GM12892 (cell line): ENCODE measurements at regions not wholly inside any gene's neighbourhood (a gene's known extent, or its start where the extent isn't known, plus 50 kb on each side); places are given as distances from the start of the nearest gene placed in this dataset.

Source experiments
- DNase-seq: peaks from one replicate; pipeline ENCODE4 v3.0.0; 2011; ENCODE audit not compliant: insufficient read length
- FAIRE-seq: peaks from 2 replicates; lab custom pipeline; 2011; peaks lifted over from hg19 to GRCh38; lab: Jason Lieb, UNC
- POLR2A ChIP-seq: IDR thresholded peaks from 2 replicates; pipeline ENCODE4 v1.6.1; 2011; ENCODE audit warnings: low read depth, low read length, control low read depth
- POLR2AphosphoS5 ChIP-seq: IDR thresholded peaks from 2 replicates; pipeline ENCODE4 v1.6.1; 2011; ENCODE audit warnings: low read depth, low read length, control low read depth
- TAF1 ChIP-seq: IDR thresholded peaks from 2 replicates; pipeline ENCODE4 v1.6.1; 2011; ENCODE audit warnings: low read depth, mild to moderate bottlenecking, control low read depth, low read length, borderline replicate concordance

DNA sequence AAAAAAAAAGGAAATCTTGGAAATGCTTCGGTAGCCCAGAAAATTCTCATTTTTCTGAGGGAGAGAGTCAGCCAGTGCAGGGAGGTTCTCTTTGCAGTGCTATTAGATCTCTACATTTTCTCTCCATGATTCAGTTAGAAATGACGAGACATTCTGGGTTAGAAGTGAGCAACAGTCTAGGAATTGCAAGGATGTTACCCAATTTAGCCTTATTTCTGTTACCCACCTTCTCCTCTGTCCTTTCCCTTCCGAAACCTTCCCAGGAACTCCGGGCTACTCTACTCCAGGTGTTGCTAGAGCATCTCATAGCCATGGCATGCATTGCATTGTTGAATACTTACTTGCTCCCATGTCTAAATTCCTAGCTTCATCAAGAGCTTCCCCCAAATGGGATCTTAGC, 106.8 kb downstream of the EDEM1 start:
- FAIRE-seq: no peak
- TF ChIP-seq POLR2A: no peak
- no peak for TF ChIP-seq POLR2AphosphoS5
- no peak for TF ChIP-seq TAF1
- DNase-seq: no peak

DNA sequence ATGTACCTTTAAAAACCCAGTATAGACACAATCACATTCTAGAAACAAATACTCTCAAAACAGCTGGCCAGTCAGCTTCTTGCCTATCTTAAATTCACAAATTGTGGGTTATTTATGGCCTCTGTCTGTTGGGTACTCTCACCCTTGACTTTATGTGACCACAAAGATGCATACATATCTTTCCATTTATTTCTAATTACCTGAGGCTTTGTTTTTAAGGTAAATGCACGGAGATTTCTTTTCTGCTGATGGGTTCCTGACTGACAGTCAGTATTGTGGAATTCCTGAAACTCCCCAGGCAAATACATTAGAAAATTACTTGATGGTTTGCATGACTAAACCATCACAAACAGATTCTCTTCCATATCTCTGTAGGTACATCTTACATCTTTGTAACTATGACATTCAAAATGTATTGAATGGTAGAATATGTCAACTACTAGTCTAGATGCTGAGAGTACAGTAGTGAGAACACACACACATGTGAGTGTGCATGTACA, 107.7 kb downstream of the EDEM1 start:
- FAIRE-seq (no peak), DNase-seq (no peak)
- TF ChIP-seq TAF1: no peak
- no peak for TF ChIP-seq POLR2AphosphoS5
- no peak for TF ChIP-seq POLR2A

DNA sequence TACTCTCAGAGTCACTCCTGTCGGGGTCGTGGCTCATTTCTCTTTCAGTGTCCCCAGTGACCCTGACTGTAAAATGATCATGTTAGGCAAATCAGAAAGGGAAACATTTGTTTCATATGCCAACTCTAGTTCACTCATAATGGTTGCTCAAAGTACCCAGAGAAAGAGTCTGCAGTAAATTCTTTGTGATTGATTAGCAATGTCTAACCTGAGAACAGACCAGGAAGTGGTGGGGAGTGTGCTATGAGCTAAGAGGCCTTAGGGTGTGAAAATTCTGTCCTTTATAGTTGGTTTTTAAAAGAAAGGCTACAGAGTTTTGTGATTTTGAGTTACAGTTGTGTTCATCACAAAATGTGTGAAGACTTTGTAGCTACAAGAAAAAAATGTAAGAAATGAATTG, 108.9 kb downstream of the EDEM1 start:
- no peak for FAIRE-seq
- no peak for DNase-seq
- TF ChIP-seq TAF1 (no peak), POLR2AphosphoS5 (no peak), POLR2A (no peak)

DNA sequence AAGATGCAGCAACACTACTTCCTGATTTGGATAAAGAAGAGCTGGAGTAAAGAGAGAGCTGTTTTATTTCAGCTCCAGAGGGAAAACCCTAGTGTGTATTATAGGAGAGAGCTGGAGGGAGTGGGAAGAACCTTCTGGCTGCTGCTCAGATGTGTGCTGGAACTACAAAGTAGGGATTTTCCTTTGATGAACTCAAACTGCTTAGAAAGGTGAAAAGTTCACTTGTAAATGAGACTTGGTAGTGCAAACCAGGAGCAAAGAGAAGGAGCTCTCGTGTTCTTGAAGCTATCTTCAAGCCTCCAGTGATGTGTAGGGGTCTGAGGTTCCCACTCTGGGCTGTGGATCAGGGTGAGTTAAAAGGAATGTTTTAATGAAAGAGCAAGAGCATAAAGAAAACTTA, 110.4 kb downstream of the EDEM1 start:
- DNase-seq: no peak
- FAIRE-seq: peak; percentile 46
- no peak for TF ChIP-seq TAF1
- TF ChIP-seq POLR2AphosphoS5: no peak
- TF ChIP-seq POLR2A: no peak

DNA sequence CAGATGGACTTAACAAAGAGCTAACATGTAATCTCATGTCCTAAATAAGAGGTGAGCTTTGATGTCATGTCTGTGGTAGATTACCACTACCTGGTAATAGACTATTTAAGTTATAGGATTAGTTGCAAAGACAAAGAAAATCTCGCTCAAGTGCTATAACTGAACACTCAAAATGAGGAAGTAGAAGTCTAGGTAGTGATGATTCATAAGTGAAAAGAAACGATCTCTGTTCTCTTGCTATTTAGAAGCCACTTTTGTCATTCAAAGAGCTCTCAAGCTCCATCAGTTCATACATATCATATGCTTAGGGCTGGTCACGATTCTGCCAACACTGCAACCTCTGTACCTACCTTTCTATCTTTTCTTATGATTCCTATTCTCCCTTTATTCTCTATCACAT, 110.9 kb downstream of the EDEM1 start:
- DNase-seq (peak; percentile 8), FAIRE-seq (peak; percentile 85)
- TF ChIP-seq POLR2AphosphoS5 (no peak), TAF1 (no peak), POLR2A (no peak)

DNA sequence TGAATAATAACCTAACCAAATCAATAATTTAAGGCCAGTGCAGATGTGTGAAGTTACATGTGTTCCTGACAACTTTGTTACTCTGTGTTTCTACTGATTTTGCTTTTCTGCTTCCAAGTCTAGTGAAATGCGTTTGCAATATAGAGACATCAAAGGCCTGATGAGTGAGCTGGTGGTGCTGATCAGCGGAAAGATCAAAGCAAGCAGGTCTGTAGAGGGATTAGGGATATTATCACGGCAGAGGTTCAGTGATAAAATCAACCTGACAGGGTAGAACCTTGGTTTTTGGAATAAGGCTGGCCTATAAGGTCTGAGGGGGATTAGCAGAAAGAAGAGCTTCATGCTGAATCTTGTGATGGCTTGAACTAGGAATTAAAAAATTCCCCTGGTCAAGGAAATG, 111.7 kb downstream of the EDEM1 start:
- no peak for DNase-seq
- TF ChIP-seq TAF1 (no peak), POLR2AphosphoS5 (no peak)
- FAIRE-seq: no peak

DNA sequence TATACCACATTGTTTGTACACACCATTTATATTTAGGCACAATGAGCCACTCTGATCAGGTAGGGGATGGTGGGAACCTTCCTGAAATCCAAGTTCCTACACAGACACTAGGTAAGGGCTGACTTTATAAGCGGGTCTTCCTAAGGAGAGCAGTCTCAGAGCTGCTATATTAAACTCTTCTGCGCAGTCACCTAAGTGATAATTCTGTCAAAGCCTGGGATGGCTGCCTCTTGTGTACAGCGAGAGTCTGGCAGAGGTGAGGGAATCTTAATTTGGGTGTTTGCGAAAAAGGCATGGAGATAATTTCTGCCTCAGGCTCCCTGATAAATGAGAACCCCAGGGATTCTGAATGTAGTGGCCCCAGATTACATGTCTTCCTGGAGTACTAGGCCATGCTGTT, 113.1 kb downstream of the EDEM1 start:
- FAIRE-seq (no peak), DNase-seq (no peak)
- no peak for TF ChIP-seq POLR2A
- TF ChIP-seq POLR2AphosphoS5: no peak

DNA sequence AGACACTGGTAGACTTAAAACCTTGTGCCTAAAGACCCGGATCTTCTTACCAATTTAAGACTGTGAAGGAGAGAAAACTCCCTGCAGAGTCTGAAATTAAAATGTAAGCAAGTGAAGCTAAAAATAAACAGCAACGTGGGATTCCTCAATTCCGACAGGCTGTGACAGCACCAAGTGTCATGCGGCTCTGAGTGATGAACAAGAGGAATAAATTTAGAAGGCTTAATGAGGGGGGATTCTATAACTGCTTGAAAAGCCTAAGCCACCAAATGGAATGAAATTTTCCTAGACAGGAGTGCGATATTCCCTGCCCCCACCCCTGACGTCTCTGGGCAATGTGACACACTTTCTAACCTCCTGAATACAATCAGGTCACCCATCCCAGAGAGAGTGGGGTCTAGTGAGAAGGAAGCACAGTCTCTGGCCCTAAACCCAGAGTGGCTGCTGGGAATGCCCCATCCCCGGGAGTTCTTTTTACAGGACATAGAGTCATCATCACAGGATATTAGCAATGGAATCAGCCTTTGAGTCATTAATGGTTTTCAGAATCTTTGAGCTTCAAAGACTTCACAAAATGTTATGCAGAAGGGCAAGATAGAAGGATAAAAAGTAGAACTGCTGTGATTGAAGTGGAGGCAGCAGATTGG, 114.3 kb downstream of the EDEM1 start:
- DNase-seq (no peak), FAIRE-seq (no peak)
- TF ChIP-seq TAF1 (no peak), POLR2A (no peak), POLR2AphosphoS5 (no peak)

DNA sequence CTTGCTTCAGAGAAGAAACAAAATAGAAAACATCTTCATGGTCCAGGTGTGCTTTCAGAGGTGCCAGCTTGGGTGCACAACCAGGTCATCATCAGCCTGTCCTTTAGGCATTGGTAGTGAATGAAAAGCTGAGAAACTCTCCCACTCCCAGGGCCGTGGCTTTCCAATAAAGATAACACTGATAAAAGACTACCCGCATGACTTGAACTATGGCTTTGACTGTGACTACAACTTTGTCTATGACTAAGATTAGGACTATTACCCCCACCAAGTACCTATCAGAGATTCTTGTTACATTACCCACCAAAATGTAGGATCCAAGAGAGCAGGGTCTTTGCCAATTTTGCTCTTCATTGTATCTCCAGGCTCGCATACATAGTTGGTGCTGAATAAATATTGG, 115.2 kb downstream of the EDEM1 start:
- FAIRE-seq (no peak), DNase-seq (no peak)
- TF ChIP-seq POLR2A (no peak), TAF1 (no peak), POLR2AphosphoS5 (no peak)

DNA sequence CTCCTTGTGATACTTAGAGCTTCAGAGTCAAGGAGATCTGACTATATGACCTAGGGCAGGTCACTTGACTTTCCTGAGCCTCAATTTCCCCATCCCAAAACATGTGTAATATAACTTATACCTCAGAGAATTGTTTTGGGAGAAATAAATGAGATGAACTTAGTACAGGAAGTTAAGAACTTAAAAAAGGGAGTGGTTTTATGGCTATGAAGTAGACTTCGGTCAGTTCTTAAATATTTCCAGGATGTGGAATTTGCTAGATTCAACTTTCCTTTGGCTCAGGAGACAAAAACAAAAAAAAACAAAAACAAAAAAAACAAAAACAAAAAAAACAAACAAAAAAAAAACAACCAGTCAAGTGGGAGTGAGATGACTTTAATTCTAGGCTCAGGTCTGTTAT, 116.7 kb downstream of the EDEM1 start:
- FAIRE-seq (no peak), DNase-seq (no peak)
- no peak for TF ChIP-seq POLR2A
- TF ChIP-seq POLR2AphosphoS5: no peak
- TF ChIP-seq TAF1: no peak

DNA sequence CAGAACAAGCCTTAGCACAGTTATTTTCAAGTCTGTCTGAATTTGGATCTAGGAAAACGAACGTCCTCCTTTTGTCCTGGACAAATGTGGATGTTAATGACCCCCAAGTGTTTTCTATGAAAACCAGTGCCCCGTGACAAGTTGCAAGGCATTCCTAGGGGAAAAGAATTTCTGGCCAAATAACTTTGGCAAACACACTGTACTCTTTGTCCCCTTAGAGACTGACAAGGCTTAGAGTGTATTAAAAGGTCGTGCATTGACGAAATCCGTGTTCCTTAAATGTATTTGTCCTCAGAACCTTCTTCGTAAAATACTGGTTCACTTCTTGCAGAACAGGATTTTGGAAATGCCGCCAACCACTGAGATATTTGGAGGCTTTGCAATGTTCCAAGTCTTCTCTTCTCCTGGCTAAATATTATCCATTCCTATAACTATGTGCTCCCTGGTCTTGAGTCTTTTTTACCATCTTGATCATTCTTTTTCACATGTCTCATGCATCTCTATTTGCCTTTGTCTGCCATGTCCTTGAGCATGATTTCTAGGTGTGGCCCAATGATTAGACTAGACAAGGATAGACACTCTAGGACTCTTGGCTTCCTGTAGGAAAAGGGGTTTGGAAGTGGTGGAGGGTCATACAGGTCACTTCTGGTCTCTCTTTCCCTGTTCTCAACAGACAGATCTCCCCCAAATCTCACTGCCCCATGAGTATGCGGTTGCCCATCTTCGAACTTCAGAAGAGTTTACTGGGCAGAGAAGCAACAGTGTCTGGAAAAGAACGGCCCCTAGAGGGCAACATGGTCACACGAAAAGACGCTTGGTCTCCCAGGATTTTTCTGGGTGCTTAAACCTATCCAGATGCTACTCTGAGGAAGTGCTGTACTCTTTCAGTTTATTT, 117.5 kb downstream of the EDEM1 start:
- peak; percentile 14 for FAIRE-seq
- no peak for TF ChIP-seq POLR2AphosphoS5
- no peak for TF ChIP-seq POLR2A
- TF ChIP-seq TAF1: no peak
- DNase-seq: peak; percentile 22

DNA sequence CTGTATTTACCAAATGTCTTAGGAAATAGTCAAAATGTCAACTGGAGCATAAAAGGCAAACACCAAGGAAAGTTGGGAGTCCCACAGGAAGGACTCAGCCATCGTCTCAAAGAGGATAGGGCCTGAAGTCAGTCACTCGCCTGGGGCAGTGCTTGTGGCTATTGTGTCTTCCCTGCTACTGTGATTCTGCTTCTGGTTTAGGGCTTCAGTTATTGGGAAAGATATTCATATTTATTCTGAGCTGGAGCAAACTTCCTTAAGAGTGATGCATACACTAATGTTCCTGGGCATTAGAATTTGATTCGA, 118.1 kb downstream of the EDEM1 start:
- DNase-seq (no peak), FAIRE-seq (no peak)
- TF ChIP-seq TAF1 (no peak), POLR2A (no peak)
